ENCODE measurements at regions not wholly inside any gene's neighbourhood (a gene's known extent, or its start where the extent isn't known, plus 50 kb on each side); places are given as distances from the start of the nearest gene placed in this dataset.

DNA sequence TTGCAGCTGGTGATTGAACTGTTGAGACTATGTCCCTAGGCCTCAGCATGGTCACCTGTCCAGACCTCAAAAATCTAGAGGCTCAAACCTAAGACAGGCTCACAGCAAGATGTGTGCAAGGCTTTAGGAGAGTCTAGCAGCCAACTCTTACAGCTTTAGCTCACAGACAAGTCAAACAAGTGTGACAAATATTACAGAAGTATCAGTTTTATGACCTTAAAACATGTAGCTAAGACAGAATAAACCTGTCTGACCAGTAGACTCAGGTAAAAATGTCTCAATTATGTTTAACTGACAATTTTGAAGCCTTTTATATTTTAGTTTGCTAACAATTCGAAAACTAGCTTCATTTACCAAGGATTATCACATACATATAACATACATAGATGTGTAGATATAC, 80.0 kb upstream of the HTATIP2 start:
- DNase-seq (no peak), ATAC-seq (ENCODE audit: low FRiP score in 2 of 2) (no peak)
- no peak overlapping the region for H3K4me3 ChIP-seq
- WGBS, 2 donors = 56 to 70% methylated on average over 1 of the region's 1 CpG
- H3K36me3 ChIP-seq = no peaks in the 10 kb centered on the region
- peaks cover 0 to 7% (median 2%) of the 10 kb centered on the region in 4 donors for H3K9me3 ChIP-seq
- H3K27me3 ChIP-seq = no peaks in the 10 kb centered on the region
- no peak for TF ChIP-seq POLR2AphosphoS5 (IDR thresholded peaks at IDR 0.05)
- TF ChIP-seq POLR2A (IDR thresholded peaks at IDR 0.05) = no peak
- TF ChIP-seq EP300 (IDR thresholded peaks at IDR 0.05) = no peak
- TF ChIP-seq, protein P1, sequence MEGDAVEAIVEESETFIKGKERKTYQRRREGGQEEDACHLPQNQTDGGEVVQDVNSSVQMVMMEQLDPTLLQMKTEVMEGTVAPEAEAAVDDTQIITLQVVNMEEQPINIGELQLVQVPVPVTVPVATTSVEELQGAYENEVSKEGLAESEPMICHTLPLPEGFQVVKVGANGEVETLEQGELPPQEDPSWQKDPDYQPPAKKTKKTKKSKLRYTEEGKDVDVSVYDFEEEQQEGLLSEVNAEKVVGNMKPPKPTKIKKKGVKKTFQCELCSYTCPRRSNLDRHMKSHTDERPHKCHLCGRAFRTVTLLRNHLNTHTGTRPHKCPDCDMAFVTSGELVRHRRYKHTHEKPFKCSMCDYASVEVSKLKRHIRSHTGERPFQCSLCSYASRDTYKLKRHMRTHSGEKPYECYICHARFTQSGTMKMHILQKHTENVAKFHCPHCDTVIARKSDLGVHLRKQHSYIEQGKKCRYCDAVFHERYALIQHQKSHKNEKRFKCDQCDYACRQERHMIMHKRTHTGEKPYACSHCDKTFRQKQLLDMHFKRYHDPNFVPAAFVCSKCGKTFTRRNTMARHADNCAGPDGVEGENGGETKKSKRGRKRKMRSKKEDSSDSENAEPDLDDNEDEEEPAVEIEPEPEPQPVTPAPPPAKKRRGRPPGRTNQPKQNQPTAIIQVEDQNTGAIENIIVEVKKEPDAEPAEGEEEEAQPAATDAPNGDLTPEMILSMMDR (IDR thresholded peaks at IDR 0.05) = no peak
- no peak overlapping the region for H3K27ac ChIP-seq
- H3K4me1 ChIP-seq = no peaks in the 10 kb centered on the region

DNA sequence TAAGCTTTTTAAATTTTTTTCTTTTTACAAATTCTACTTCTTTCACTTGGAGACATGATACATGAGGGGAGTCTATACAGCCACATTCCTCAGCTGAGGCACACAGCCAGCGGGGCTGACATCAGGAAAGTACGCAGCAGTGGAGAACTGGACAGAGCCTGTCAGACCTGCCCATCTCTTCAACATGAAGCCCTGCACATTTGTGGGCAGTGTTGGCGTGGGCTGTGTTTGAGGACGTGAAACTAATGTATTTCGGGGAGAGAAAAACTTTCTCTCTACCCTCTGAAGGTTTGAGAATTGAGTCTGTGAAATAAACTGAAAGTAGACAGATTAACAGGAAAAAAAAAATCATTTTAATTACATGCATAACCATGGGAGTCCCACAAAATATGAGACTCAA, 84.8 kb upstream of the HTATIP2 start:
- Histone ChIP-seq H3K27me3 (no peaks in the 10 kb centered on the region), H3K4me1 (no peaks in the 10 kb centered on the region), H3K9me3 (peaks cover 0 to 7% (median 2%) of the 10 kb centered on the region in 4 donors), H3K36me3 (no peaks in the 10 kb centered on the region), H3K4me3 (no peak overlapping the region), H3K27ac (no peak overlapping the region)
- ATAC-seq (ENCODE audit: low FRiP score in 2 of 2) (no peak), DNase-seq (no peak)
- 47 to 48% methylated on average over 5 of the region's 5 CpGs for WGBS, 2 donors
- TF ChIP-seq POLR2A (IDR thresholded peaks at IDR 0.05) = no peak
- TF ChIP-seq, protein P1 (IDR thresholded peaks at IDR 0.05) = no peak

DNA sequence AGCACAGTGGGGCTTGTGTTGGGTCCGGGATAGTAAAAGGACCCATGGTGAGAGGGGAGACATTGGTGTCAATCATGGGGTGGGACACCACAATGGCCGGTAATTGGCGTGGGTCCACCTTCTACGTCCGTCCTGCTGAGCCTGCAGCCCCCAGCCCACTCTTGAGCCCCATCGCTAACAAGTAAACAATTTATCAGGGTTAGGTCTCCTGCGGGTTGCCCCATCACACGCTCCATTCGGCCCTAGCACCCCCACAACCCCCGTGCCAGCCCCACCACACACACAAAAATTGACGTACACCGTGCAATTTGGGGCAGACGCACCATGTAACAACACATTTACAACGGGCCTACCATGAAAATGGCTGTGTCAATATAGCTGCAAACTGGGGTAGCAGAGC, 86.5 kb upstream of the HTATIP2 start:
- no peaks in the 10 kb centered on the region for H3K4me1 ChIP-seq
- H3K36me3 ChIP-seq = no peaks in the 10 kb centered on the region
- no peak overlapping the region for H3K27ac ChIP-seq
- TF ChIP-seq EP300 (IDR thresholded peaks at IDR 0.05) = no peak
- TF ChIP-seq, protein P1 (IDR thresholded peaks at IDR 0.05) = no peak
- TF ChIP-seq POLR2AphosphoS5 (IDR thresholded peaks at IDR 0.05) = no peak
- no peak for TF ChIP-seq POLR2A (IDR thresholded peaks at IDR 0.05)
- 84 to 85% methylated on average over 13 to 14 of the region's 14 CpGs for WGBS, 2 donors
- no peak overlapping the region for H3K4me3 ChIP-seq
- no peak for DNase-seq
- H3K27me3 ChIP-seq = no peaks in the 10 kb centered on the region
- no peaks in the 10 kb centered on the region for H3K9me3 ChIP-seq
- ATAC-seq (ENCODE audit: low FRiP score in 2 of 2) = peak in 1 of 2 donors; percentile 26

DNA sequence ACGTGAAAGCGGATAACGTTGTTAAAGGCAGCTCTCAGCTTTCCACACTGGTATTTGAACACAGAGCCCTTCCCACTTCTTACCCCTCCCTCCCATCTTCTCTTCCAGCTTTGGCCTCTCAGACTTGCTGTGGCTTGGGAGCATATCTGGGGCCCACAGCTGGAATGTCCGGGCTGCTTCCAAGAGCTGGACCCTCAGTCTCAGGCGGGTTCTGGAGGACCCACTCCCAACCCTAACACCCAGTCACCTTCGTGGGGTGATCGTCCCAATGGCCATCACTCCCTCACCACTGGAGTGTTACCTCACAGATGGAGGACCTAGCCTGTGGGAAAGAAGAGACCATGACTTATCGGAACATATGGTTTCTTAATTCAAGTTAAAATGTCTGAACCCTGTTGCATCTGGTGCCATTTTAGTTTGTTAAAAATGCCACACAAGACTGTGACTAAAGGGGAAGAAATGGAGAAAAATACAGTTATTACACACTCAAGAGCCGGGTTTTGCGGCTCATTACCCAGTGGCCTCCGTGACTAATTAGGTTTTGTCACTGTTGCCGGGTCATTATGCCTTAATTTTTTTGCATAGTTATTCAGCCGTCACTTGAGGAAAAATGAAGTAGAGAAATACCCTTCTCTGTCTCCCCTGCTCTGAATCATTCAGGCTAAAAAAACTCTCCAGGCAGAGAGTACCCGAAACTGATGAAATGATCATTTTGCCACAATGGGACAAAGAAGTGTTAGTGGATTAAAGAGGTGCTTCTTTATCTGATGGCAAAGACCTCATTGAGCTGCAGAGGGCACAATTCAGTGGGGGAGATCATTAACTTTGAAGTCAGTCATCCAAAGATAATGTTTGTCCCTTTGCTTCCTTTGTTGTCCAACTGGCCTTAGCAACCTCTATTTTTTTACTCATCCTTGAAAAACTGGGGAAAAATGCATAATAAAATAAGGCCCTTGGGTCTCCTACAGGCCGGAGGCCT, 87.2 kb upstream of the HTATIP2 start:
- Histone ChIP-seq H3K27ac (no peak overlapping the region), H3K9me3 (no peaks in the 10 kb centered on the region), H3K4me3 (no peak overlapping the region), H3K36me3 (no peaks in the 10 kb centered on the region), H3K4me1 (no peaks in the 10 kb centered on the region), H3K27me3 (no peaks in the 10 kb centered on the region)
- TF ChIP-seq POLR2AphosphoS5 (IDR thresholded peaks at IDR 0.05) (no peak), EP300 (IDR thresholded peaks at IDR 0.05) (no peak), POLR2A (IDR thresholded peaks at IDR 0.05) (no peak)
- TF ChIP-seq, protein P1 (IDR thresholded peaks at IDR 0.05) = no peak
- DNase-seq = no peak
- WGBS, 2 donors = 85 to 90% methylated on average over 15 of the region's 15 CpGs
- no peak for ATAC-seq (ENCODE audit: low FRiP score in 2 of 2)

DNA sequence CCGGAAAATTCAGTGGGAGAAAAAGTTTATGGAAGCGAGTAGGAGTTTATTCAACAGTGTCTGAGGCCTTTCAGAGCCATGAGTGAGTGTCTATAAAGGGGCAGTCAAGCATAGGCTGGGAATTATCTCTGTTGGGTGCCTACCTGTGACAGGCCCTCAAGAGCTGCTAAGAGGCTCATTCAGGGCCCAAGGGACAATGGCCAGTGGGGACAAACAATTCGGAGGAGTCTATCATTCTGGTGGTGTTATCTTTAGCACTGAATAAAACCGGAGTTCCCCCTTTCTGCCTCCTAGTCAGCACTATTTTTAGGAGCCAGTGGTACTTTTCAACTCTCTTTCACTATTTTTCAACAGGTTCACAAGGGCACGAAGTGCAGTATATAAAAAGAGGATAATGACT, 89.5 kb upstream of the HTATIP2 start:
- WGBS, 2 donors = 60 to 63% methylated on average over 5 of the region's 5 CpGs
- TF ChIP-seq, protein P1 (IDR thresholded peaks at IDR 0.05) = no peak
- no peaks in the 10 kb centered on the region for H3K27me3 ChIP-seq

More for the DNA sequence above, 89.5 kb upstream of the HTATIP2 start:
- Histone ChIP-seq H3K4me1 (no peaks in the 10 kb centered on the region), H3K27ac (no peak overlapping the region), H3K9me3 (no peaks in the 10 kb centered on the region), H3K36me3 (no peaks in the 10 kb centered on the region), H3K4me3 (no peak overlapping the region)
- no peak for DNase-seq
- ATAC-seq (ENCODE audit: low FRiP score in 2 of 2) = no peak
